C4-2B (cell line): ENCODE measurements at regions not wholly inside any gene's neighbourhood (a gene's known extent, or its start where the extent isn't known, plus 50 kb on each side); places are given as distances from the start of the nearest gene placed in this dataset.

Experiments
- ZFX ChIP-seq: fragments of 450-650 bp; IDR thresholded peaks from 2 replicates; pipeline ENCODE4 v1.6.1; 2017
- TF ChIP-seq, protein P1 (sequence below): fragments of 450-650 bp; conservative IDR thresholded peaks from 2 replicates; pipeline ENCODE4 v1.5.1; 2017; ENCODE audit warnings: mild to moderate bottlenecking

DNA sequence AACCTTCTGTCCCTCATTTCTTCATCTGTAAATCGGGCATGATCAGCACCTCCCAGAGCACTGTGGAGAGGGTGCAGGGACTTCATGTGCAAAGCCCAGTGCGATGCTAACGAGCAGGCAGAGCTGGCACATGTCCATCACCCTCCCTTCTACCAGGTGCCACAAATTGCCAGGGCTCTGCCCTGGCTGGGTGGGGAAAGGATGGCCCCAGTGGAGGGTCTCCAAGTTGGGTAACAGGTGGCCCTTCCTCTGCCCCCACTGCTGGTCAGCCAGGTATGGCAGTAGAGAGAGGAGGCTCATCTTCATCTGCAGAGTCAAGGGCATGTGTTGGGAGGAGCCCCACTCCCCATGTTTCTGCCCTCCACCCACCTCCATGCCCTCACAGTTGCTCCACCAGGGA is 61.5 kb upstream of the CDH5 start:
- TF ChIP-seq ZFX: no peak
- TF ChIP-seq, protein P1, sequence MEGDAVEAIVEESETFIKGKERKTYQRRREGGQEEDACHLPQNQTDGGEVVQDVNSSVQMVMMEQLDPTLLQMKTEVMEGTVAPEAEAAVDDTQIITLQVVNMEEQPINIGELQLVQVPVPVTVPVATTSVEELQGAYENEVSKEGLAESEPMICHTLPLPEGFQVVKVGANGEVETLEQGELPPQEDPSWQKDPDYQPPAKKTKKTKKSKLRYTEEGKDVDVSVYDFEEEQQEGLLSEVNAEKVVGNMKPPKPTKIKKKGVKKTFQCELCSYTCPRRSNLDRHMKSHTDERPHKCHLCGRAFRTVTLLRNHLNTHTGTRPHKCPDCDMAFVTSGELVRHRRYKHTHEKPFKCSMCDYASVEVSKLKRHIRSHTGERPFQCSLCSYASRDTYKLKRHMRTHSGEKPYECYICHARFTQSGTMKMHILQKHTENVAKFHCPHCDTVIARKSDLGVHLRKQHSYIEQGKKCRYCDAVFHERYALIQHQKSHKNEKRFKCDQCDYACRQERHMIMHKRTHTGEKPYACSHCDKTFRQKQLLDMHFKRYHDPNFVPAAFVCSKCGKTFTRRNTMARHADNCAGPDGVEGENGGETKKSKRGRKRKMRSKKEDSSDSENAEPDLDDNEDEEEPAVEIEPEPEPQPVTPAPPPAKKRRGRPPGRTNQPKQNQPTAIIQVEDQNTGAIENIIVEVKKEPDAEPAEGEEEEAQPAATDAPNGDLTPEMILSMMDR: no peak
